ENCODE measurements at regions not wholly inside any gene's neighbourhood (a gene's known extent, or its start where the extent isn't known, plus 50 kb on each side); places are given as distances from the start of the nearest gene placed in this dataset.

- TF ChIP-seq ZNF70 (CRISPR knock-in tag; IDR thresholded peaks at IDR 0.05), result no peak
- TF ChIP-seq RARB (CRISPR knock-in tag; IDR thresholded peaks at IDR 0.05), result no peak
- no peak for TF ChIP-seq PATZ1 (CRISPR knock-in tag; IDR thresholded peaks at IDR 0.05; ENCODE audit: borderline replicate concordance)
- TF ChIP-seq, protein P1, sequence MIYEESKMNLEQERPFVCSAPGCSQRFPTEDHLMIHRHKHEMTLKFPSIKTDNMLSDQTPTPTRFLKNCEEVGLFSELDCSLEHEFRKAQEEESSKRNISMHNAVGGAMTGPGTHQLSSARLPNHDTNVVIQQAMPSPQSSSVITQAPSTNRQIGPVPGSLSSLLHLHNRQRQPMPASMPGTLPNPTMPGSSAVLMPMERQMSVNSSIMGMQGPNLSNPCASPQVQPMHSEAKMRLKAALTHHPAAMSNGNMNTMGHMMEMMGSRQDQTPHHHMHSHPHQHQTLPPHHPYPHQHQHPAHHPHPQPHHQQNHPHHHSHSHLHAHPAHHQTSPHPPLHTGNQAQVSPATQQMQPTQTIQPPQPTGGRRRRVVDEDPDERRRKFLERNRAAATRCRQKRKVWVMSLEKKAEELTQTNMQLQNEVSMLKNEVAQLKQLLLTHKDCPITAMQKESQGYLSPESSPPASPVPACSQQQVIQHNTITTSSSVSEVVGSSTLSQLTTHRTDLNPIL (CRISPR knock-in tag; IDR thresholded peaks at IDR 0.05; ENCODE audit: low read depth), result no peak
- no peak for TF ChIP-seq ISL1 (CRISPR knock-in tag; IDR thresholded peaks at IDR 0.05)
- TF ChIP-seq GLIS3 (CRISPR knock-in tag; IDR thresholded peaks at IDR 0.05), result no peak
- TF ChIP-seq, protein P2, sequence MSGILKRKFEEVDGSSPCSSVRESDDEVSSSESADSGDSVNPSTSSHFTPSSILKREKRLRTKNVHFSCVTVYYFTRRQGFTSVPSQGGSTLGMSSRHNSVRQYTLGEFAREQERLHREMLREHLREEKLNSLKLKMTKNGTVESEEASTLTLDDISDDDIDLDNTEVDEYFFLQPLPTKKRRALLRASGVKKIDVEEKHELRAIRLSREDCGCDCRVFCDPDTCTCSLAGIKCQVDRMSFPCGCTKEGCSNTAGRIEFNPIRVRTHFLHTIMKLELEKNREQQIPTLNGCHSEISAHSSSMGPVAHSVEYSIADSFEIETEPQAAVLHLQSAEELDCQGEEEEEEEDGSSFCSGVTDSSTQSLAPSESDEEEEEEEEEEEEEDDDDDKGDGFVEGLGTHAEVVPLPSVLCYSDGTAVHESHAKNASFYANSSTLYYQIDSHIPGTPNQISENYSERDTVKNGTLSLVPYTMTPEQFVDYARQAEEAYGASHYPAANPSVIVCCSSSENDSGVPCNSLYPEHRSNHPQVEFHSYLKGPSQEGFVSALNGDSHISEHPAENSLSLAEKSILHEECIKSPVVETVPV (CRISPR knock-in tag; IDR thresholded peaks at IDR 0.05), result no peak
- no peak for TF ChIP-seq BACH2 (CRISPR knock-in tag; IDR thresholded peaks at IDR 0.05; ENCODE audit: borderline replicate concordance)
- ATAC-seq, result no peak
Measured at GRCh38 chr22:40107244-40107643, 70.5 kb upstream of the TNRC6B start.

- ATAC-seq, result peak; percentile 76
Measured at GRCh38 chr22:40107851-40108378, 69.8 kb upstream of the TNRC6B start.

More at GRCh38 chr22:40107851-40108378, 69.8 kb upstream of the TNRC6B start:
- TF ChIP-seq, protein P1 (CRISPR knock-in tag; IDR thresholded peaks at IDR 0.05; ENCODE audit: low read depth), result no peak
- no peak for TF ChIP-seq OSR1 (CRISPR knock-in tag; IDR thresholded peaks at IDR 0.05)
- no peak for TF ChIP-seq PATZ1 (CRISPR knock-in tag; IDR thresholded peaks at IDR 0.05; ENCODE audit: borderline replicate concordance)
- no peak for TF ChIP-seq TOX (CRISPR knock-in tag; IDR thresholded peaks at IDR 0.05; ENCODE audit: borderline replicate concordance)
- TF ChIP-seq ISL1 (CRISPR knock-in tag; IDR thresholded peaks at IDR 0.05), result no peak
- TF ChIP-seq BACH2 (CRISPR knock-in tag; IDR thresholded peaks at IDR 0.05; ENCODE audit: borderline replicate concordance), result no peak
- no peak for TF ChIP-seq ZNF70 (CRISPR knock-in tag; IDR thresholded peaks at IDR 0.05)
- TF ChIP-seq, protein P3, sequence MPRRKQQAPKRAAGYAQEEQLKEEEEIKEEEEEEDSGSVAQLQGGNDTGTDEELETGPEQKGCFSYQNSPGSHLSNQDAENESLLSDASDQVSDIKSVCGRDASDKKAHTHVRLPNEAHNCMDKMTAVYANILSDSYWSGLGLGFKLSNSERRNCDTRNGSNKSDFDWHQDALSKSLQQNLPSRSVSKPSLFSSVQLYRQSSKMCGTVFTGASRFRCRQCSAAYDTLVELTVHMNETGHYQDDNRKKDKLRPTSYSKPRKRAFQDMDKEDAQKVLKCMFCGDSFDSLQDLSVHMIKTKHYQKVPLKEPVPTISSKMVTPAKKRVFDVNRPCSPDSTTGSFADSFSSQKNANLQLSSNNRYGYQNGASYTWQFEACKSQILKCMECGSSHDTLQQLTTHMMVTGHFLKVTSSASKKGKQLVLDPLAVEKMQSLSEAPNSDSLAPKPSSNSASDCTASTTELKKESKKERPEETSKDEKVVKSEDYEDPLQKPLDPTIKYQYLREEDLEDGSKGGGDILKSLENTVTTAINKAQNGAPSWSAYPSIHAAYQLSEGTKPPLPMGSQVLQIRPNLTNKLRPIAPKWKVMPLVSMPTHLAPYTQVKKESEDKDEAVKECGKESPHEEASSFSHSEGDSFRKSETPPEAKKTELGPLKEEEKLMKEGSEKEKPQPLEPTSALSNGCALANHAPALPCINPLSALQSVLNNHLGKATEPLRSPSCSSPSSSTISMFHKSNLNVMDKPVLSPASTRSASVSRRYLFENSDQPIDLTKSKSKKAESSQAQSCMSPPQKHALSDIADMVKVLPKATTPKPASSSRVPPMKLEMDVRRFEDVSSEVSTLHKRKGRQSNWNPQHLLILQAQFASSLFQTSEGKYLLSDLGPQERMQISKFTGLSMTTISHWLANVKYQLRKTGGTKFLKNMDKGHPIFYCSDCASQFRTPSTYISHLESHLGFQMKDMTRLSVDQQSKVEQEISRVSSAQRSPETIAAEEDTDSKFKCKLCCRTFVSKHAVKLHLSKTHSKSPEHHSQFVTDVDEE (CRISPR knock-in tag; IDR thresholded peaks at IDR 0.05), result no peak
- no peak for TF ChIP-seq PPARA (CRISPR knock-in tag; IDR thresholded peaks at IDR 0.05; ENCODE audit: borderline replicate concordance)
- no peak for TF ChIP-seq RARB (CRISPR knock-in tag; IDR thresholded peaks at IDR 0.05)
- no peak for TF ChIP-seq ZNF8 (CRISPR knock-in tag; IDR thresholded peaks at IDR 0.05)
- TF ChIP-seq ARNTL (CRISPR knock-in tag; IDR thresholded peaks at IDR 0.05; ENCODE audit: borderline replicate concordance, low read depth), result no peak
- no peak for TF ChIP-seq ZC3H10 (CRISPR knock-in tag; IDR thresholded peaks at IDR 0.05)
- TF ChIP-seq CSDC2 (CRISPR knock-in tag; IDR thresholded peaks at IDR 0.05), result no peak
- TF ChIP-seq ZFP30 (CRISPR knock-in tag; IDR thresholded peaks at IDR 0.05), result no peak
- no peak for TF ChIP-seq GLIS3 (CRISPR knock-in tag; IDR thresholded peaks at IDR 0.05)
- no peak for TF ChIP-seq TCF4 (CRISPR knock-in tag; IDR thresholded peaks at IDR 0.05; ENCODE audit: borderline replicate concordance)
- no peak for TF ChIP-seq ZNF565 (CRISPR knock-in tag; conservative IDR thresholded peaks at IDR 0.05; ENCODE audit: low read depth)
- TF ChIP-seq SNAI2 (CRISPR knock-in tag; IDR thresholded peaks at IDR 0.05), result no peak
- TF ChIP-seq POU6F1 (CRISPR knock-in tag; IDR thresholded peaks at IDR 0.05; ENCODE audit: borderline replicate concordance, low read depth), result no peak

Measured in SK-N-SH treated with all-trans-retinoic acid at 6 μM for 48 hours (cell line).